ENCODE measurements at regions not wholly inside any gene's neighbourhood (a gene's known extent, or its start where the extent isn't known, plus 50 kb on each side); places are given as distances from the start of the nearest gene placed in this dataset.

GRCh38 chr1:98292994-98293393 lies 368.5 kb upstream of the SNX7 start:
- H3K4me3 ChIP-seq (ENCODE audit: low read length in 3 of 3): no peak overlapping the region
- intact Hi-C loops (cut with DNase I): no loop called here
- DNase-seq (no peak), FAIRE-seq (no peak)
- H3K4me1 ChIP-seq (ENCODE audit: control insufficient read depth in 2 of 3, insufficient read depth in 2 of 3, low read depth in 1 of 3, low read length in 3 of 3): no peaks in the 10 kb centered on the region
- no peak for TF ChIP-seq CTCF (IDR thresholded peaks at IDR 0.05; ENCODE audit: borderline replicate concordance, extremely low read depth, insufficient read depth)
- no peak overlapping the region for H3K27ac ChIP-seq (ENCODE audit: low read depth in 2 of 2, low read length in 2 of 2)
- H3K27me3 ChIP-seq (ENCODE audit: control insufficient read depth, insufficient read depth, low read length): no peaks in the 10 kb centered on the region
- H3K9me3 ChIP-seq (ENCODE audit: control insufficient read depth in 2 of 3, insufficient read depth in 1 of 3, low read length in 3 of 3): no peaks in the 10 kb centered on the region
- H3K36me3 ChIP-seq (ENCODE audit: control insufficient read depth in 2 of 3, insufficient read depth in 3 of 3, low read length in 3 of 3): no peaks in the 10 kb centered on the region
- H3K9ac ChIP-seq (ENCODE audit: low read length in 3 of 3): no peak overlapping the region

GRCh38 chr1:98289311-98289710 lies 368.5 kb upstream of the DPYD start:
- no peak for DNase-seq
- FAIRE-seq: no peak

GRCh38 chr1:98288494-98288893 lies 367.7 kb upstream of the DPYD start:
- intact Hi-C loops (cut with DNase I): no loop called here
- H3K36me3 ChIP-seq (ENCODE audit: control insufficient read depth in 2 of 3, insufficient read depth in 3 of 3, low read length in 3 of 3): no peaks in the 10 kb centered on the region
- no peak for FAIRE-seq
- no peak overlapping the region for H3K4me3 ChIP-seq (ENCODE audit: low read length in 3 of 3)
- H3K27me3 ChIP-seq (ENCODE audit: control insufficient read depth, insufficient read depth, low read length): no peaks in the 10 kb centered on the region
- no peaks in the 10 kb centered on the region for H3K9me3 ChIP-seq (ENCODE audit: control insufficient read depth in 2 of 3, insufficient read depth in 1 of 3, low read length in 3 of 3)
- no peak overlapping the region for H3K27ac ChIP-seq (ENCODE audit: low read depth in 2 of 2, low read length in 2 of 2)
- no peaks in the 10 kb centered on the region for H3K4me1 ChIP-seq (ENCODE audit: control insufficient read depth in 2 of 3, insufficient read depth in 2 of 3, low read depth in 1 of 3, low read length in 3 of 3)
- no peak for TF ChIP-seq CTCF (IDR thresholded peaks at IDR 0.05; ENCODE audit: borderline replicate concordance, extremely low read depth, insufficient read depth)
- H3K9ac ChIP-seq (ENCODE audit: low read length in 3 of 3): no peak overlapping the region
- no peak for DNase-seq

More at GRCh38 chr1:98289311-98289710, 368.5 kb upstream of the DPYD start:
- no peaks in the 10 kb centered on the region for H3K27me3 ChIP-seq (ENCODE audit: control insufficient read depth, insufficient read depth, low read length)
- intact Hi-C loops (cut with DNase I): no loop called here
- H3K36me3 ChIP-seq (ENCODE audit: control insufficient read depth in 2 of 3, insufficient read depth in 3 of 3, low read length in 3 of 3): no peaks in the 10 kb centered on the region
- H3K27ac ChIP-seq (ENCODE audit: low read depth in 2 of 2, low read length in 2 of 2): no peak overlapping the region
- H3K4me1 ChIP-seq (ENCODE audit: control insufficient read depth in 2 of 3, insufficient read depth in 2 of 3, low read depth in 1 of 3, low read length in 3 of 3): no peaks in the 10 kb centered on the region
- H3K4me3 ChIP-seq (ENCODE audit: low read length in 3 of 3): no peak overlapping the region
- H3K9me3 ChIP-seq (ENCODE audit: control insufficient read depth in 2 of 3, insufficient read depth in 1 of 3, low read length in 3 of 3): no peaks in the 10 kb centered on the region
- no peak for TF ChIP-seq CTCF (IDR thresholded peaks at IDR 0.05; ENCODE audit: borderline replicate concordance, extremely low read depth, insufficient read depth)
- H3K9ac ChIP-seq (ENCODE audit: low read length in 3 of 3): no peak overlapping the region

GRCh38 chr1:98287626-98288025 lies 366.8 kb upstream of the DPYD start:
- H3K4me1 ChIP-seq (ENCODE audit: control insufficient read depth in 2 of 3, insufficient read depth in 2 of 3, low read depth in 1 of 3, low read length in 3 of 3): no peaks in the 10 kb centered on the region
- H3K36me3 ChIP-seq (ENCODE audit: control insufficient read depth in 2 of 3, insufficient read depth in 3 of 3, low read length in 3 of 3): no peaks in the 10 kb centered on the region
- H3K27me3 ChIP-seq (ENCODE audit: control insufficient read depth, insufficient read depth, low read length): no peaks in the 10 kb centered on the region
- H3K9me3 ChIP-seq (ENCODE audit: control insufficient read depth in 2 of 3, insufficient read depth in 1 of 3, low read length in 3 of 3): no peaks in the 10 kb centered on the region
- H3K4me3 ChIP-seq (ENCODE audit: low read length in 3 of 3): no peak overlapping the region
- intact Hi-C loops (cut with DNase I): no loop called here
- no peak for TF ChIP-seq CTCF (IDR thresholded peaks at IDR 0.05; ENCODE audit: borderline replicate concordance, extremely low read depth, insufficient read depth)
- FAIRE-seq (no peak), DNase-seq (no peak)
- H3K27ac ChIP-seq (ENCODE audit: low read depth in 2 of 2, low read length in 2 of 2): no peak overlapping the region
- no peak overlapping the region for H3K9ac ChIP-seq (ENCODE audit: low read length in 3 of 3)

All from kidney (tissue), 13 donors.